Mucosa of descending colon (tissue), 3 donors: ENCODE measurements at regions not wholly inside any gene's neighbourhood (a gene's known extent, or its start where the extent isn't known, plus 50 kb on each side); places are given as distances from the start of the nearest gene placed in this dataset.
A peak's percentile ranks its signal among the peaks of the same experiment; 100 is the strongest.

Experiments used
- ATAC-seq: fragments of 200-7000 bp; cut with Tn5 transposase; one replicate; pipeline ENCODE4 v1.9.1; 2020; ENCODE audit warnings: mild to moderate bottlenecking, moderate library complexity
- DNase-seq, 3 donors: peaks; one replicate each; pipeline ENCODE4 v3.0.0-alpha.2; 2020
- H3K36me3 ChIP-seq: fragments of 200-600 bp; one replicate; pipeline ENCODE4 v1.8.0; 2021; ENCODE audit warnings: low read depth, mild to moderate bottlenecking
- H3K4me1 ChIP-seq: fragments of 200-600 bp; one replicate; pipeline ENCODE4 v1.8.0; 2021; ENCODE audit warnings: low read depth, mild to moderate bottlenecking
- H3K4me3 ChIP-seq: fragments of 200-600 bp; one replicate; pipeline ENCODE4 v1.8.0; 2021; ENCODE audit warnings: mild to moderate bottlenecking
- H3K9me3 ChIP-seq: fragments of 200-600 bp; one replicate; pipeline ENCODE4 v1.8.0; 2021; ENCODE audit warnings: mild to moderate bottlenecking
- intact Hi-C, 2 donors: fragments of 100-400 bp; cut with DNase I in 1 of 2; cut with micrococcal nuclease in 1 of 2; formaldehyde crosslinking; loops; one replicate each; pipeline versions ENCODE4 v1.11.0 to v1.11.1; 2022; cut with DNase I, micrococcal nuclease
- TF ChIP-seq, protein P1 (sequence below): fragments of 200-600 bp; IDR thresholded peaks from one replicate; pipeline ENCODE4 v1.8.0; 2022; ENCODE audit warnings: antibody characterized with exemption, mild to moderate bottlenecking
- donor health status: DM: no; HTN: no; CAD: no; lungs with moderate emphysema.
- donor health status: DM: no; HTN: no; CAD: no.
- donor health status: DM: no; HTN: yes; CAD: no.

DNA sequence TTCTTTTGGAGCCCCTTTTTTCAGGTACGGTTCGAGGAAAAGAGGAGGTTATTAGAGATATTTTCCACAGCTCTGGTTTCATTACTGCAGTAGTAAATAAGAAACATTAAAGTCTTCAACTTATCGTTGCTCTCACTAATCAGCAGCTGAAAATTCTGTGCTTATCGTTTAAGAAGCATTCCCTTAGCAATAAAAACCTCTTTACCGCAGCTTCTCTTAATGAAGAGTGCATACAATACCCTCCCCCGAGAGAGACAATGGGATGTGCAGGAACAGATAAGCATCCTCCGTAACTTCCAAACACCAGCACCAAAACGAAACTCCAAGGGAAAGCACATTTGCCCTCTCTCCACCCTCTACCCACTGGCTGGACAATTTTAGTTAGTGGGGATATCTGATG, 384.5 kb downstream of the NEBL start:
- Histone ChIP-seq H3K9me3 (no peaks in the 10 kb centered on the region), H3K36me3 (no peaks in the 10 kb centered on the region), H3K4me3 (no peak overlapping the region), H3K4me1 (no peaks in the 10 kb centered on the region)
- DNase-seq = no peak
- ATAC-seq = no peak
- TF ChIP-seq, protein P1, sequence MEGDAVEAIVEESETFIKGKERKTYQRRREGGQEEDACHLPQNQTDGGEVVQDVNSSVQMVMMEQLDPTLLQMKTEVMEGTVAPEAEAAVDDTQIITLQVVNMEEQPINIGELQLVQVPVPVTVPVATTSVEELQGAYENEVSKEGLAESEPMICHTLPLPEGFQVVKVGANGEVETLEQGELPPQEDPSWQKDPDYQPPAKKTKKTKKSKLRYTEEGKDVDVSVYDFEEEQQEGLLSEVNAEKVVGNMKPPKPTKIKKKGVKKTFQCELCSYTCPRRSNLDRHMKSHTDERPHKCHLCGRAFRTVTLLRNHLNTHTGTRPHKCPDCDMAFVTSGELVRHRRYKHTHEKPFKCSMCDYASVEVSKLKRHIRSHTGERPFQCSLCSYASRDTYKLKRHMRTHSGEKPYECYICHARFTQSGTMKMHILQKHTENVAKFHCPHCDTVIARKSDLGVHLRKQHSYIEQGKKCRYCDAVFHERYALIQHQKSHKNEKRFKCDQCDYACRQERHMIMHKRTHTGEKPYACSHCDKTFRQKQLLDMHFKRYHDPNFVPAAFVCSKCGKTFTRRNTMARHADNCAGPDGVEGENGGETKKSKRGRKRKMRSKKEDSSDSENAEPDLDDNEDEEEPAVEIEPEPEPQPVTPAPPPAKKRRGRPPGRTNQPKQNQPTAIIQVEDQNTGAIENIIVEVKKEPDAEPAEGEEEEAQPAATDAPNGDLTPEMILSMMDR = no peak
- intact Hi-C loops = no loop called here

DNA sequence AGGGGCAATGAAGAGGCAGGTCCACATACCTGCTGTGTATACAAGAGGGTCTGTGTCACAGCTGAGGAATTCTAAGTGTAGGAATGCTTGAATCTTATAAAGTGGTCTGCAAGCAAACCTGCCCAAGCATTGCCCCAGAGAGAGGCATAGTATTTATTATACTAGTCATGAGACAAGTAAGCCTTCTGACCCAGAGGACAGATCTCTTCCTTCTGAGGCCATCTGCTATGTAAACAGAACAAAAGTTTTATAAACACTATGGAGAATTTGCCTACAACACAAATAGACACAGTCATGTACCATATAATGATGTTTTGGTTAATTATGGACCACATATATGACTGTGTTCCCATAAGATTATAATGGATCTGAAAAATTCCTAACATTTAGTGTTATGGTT, 388.2 kb downstream of the NEBL start:
- TF ChIP-seq, protein P1 = no peak
- Histone ChIP-seq H3K4me1 (no peaks in the 10 kb centered on the region), H3K36me3 (no peaks in the 10 kb centered on the region), H3K9me3 (no peaks in the 10 kb centered on the region), H3K4me3 (no peak overlapping the region)
- peak; percentile 59 for ATAC-seq
- intact Hi-C loops = no loop called here
- DNase-seq = no peak

DNA sequence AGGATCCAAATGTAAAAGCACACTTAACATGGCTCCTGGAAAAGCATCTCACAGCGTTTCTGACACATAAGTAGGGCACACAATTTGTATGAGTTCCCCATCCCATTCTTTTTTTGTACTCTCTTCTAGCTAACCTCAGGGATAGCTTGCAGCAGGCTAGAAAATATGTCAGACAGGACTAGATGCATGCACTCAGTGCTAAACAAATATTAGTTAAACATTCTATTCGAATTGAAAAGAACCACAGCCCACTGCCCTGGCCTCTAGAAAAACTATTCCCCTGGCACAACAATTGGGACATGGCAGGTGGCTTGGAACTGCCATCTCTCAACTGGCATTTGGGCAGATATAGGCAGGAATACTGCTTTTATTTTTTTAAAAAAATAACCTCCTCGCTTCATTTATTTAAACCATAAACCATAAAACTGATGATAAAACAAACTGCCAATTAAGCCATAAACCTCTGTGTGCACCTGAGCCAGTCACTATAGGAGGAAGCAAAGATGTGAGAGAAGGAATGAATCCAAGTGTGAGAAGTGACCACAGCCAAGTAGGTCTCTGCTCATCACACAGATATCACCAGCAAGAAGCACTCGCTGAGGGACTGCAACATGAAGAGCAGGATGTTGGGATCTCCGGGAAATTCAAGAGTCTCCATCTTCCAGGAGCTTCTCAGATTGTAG, 394.1 kb downstream of the NEBL start:
- intact Hi-C loops = no loop called here
- H3K4me3 ChIP-seq = no peak overlapping the region
- DNase-seq = peak in 2 of 3 donors; percentile 15 to 23
- peaks cover 5% of the 10 kb centered on the region for H3K4me1 ChIP-seq
- ATAC-seq = peak; percentile 96
- H3K9me3 ChIP-seq = no peaks in the 10 kb centered on the region
- TF ChIP-seq, protein P1 = no peak
- no peaks in the 10 kb centered on the region for H3K36me3 ChIP-seq

DNA sequence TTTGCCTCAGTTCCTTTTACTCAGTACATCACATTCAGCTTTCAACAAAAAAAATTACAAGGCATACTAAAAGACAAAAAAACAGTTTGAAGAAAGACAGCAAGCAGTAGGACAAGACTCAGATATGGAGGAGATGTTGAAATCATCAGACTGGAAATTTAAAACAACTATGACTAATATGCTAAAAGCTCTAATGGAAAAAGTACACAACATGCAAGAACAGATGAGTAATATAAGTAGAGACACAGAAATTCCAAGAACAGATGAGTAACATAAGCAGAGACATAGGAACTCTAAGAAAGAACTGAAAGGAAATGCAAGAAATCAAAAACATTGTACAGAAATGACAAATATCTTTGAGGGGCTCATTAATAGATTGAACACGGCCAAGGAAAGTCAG, 402.6 kb downstream of the NEBL start:
- DNase-seq = no peak
- TF ChIP-seq, protein P1 = no peak
- no peak for ATAC-seq

DNA sequence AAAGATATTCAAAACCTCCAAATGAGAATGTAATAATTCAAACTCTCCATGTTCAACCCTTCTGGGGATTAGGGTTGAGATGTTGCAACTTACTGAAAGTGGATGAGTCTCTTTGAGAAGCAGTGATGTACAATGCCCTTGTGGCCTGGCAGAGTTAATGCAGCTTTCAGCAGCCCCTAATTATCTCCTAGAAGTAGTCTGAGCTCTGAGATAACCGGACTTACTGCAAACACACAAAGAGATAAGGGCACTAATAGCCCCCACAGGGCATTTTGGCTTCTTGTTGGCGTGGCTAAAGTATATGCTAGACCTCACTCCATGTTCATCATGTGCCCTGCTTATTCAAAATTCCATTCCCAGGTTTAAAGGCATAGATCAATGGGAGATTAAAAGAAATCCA, 404.7 kb downstream of the NEBL start:
- intact Hi-C loops = no loop called here
- TF ChIP-seq, protein P1 = no peak
- DNase-seq (no peak), ATAC-seq (no peak)
- H3K4me3 ChIP-seq = no peak overlapping the region
- no peaks in the 10 kb centered on the region for H3K4me1 ChIP-seq
- H3K36me3 ChIP-seq = no peaks in the 10 kb centered on the region
- H3K9me3 ChIP-seq = no peaks in the 10 kb centered on the region

More for the DNA sequence above, 402.6 kb downstream of the NEBL start:
- no peak overlapping the region for H3K4me3 ChIP-seq
- no peaks in the 10 kb centered on the region for H3K4me1 ChIP-seq
- H3K36me3 ChIP-seq = no peaks in the 10 kb centered on the region
- intact Hi-C loops = no loop called here
- H3K9me3 ChIP-seq = no peaks in the 10 kb centered on the region

DNA sequence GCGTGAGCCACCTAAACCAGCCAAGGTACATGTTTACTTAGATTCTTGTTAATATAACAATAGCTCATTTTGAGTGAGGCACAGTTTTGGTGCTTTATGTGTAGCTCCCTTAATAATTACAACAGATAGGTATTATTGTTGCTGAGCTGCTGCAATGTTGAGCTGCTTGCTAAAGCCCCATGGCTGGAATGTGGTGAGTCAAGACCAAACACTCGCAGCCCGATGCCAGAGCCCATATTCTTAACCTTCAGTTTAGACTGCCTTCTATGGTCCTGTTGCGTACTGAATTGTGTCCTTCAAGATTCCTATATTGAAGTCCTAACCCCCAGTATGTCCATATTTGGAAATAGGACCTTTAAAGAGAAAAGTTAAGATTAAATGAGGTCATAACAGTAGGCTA, 407.1 kb downstream of the NEBL start:
- Histone ChIP-seq H3K36me3 (no peaks in the 10 kb centered on the region), H3K4me3 (no peak overlapping the region), H3K9me3 (no peaks in the 10 kb centered on the region), H3K4me1 (no peaks in the 10 kb centered on the region)
- intact Hi-C loops = no loop called here
- ATAC-seq = no peak
- TF ChIP-seq, protein P1 = no peak
- no peak for DNase-seq
